Cardiac fibroblast (primary cell): ENCODE measurements at regions not wholly inside any gene's neighbourhood (a gene's known extent, or its start where the extent isn't known, plus 50 kb on each side); places are given as distances from the start of the nearest gene placed in this dataset.

Experiments used
- DNase-seq, 2 donors: peaks; one replicate each; pipeline versions ENCODE4 v3.0.0 to v3.0.0-alpha.2; 2010; ENCODE audit warnings: low read depth in 2 of 2
- H3K4me3 ChIP-seq, 2 donors: replicated peaks in 1 of 2; 1 replicate in 1 of 2; 2 replicates in 1 of 2; pipeline ENCODE4 v1.5.1; 2011; ENCODE audit warnings: low read depth in 2 of 2, low read length in 2 of 2, mild to moderate bottlenecking in 2 of 2, moderate library complexity in 1 of 2
- CTCF ChIP-seq: IDR thresholded peaks from one replicate; pipeline ENCODE4 v1.5.1; 2011; ENCODE audit warnings: low read depth, mild to moderate bottlenecking, low read length, inconsistent platforms

DNA sequence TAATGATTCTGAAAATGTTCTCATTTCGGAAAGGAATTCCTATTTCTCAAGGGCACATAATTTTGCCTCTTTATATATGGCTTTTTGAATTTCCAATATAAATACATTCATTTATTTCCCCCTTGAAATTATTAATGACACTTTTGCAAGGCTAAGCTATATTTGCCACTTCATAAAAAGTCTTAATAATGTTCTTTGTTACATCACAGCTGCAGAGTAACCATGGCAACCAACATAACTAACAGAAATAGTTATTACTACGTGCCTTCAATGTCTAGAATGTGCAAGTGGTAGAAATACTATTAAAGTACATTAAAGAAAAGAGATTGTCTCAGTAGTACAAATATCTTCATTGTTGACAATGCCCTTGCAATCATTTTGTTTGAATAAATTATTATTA lies 471.8 kb downstream of the C3orf38 start:
- no peak for DNase-seq
- H3K4me3 ChIP-seq: no peak overlapping the region
- no peak for TF ChIP-seq CTCF

GRCh38 chr3:88623709-88624108 lies 473.9 kb downstream of the C3orf38 start:
- DNase-seq: no peak
- no peak overlapping the region for H3K4me3 ChIP-seq
- TF ChIP-seq CTCF: no peak

GRCh38 chr3:88626456-88627120 lies 476.8 kb downstream of the C3orf38 start:
- no peak for DNase-seq
- no peak for TF ChIP-seq CTCF
- no peak overlapping the region for H3K4me3 ChIP-seq

GRCh38 chr3:88628901-88629300 lies 478.5 kb upstream of the EPHA3 start:
- TF ChIP-seq CTCF: no peak

GRCh38 chr3:88632226-88632625 lies 475.2 kb upstream of the EPHA3 start:
- no peak overlapping the region for H3K4me3 ChIP-seq
- no peak for TF ChIP-seq CTCF
- DNase-seq: peak in 1 of 2 donors; percentile 13

More at GRCh38 chr3:88628901-88629300, 478.5 kb upstream of the EPHA3 start:
- H3K4me3 ChIP-seq: no peak overlapping the region
- no peak for DNase-seq

DNA sequence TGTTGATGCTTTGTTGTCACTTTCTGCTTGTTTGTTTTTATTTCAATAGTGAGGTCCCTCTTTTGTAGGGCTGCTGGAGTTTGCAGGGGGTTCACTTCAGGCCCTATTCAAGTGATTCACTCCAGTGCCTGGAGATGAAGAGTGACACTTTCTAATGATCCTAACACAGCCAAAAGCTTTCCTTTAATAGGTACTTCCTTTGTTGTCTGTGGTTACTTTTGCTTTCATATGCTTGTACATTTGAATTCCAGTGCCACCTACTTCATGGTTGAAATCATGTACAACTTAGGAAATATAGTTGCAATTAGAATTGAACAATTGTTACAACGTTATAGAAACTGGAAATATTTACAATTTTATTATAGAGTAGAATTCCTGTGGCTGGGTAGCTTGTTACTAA lies 466.8 kb upstream of the EPHA3 start:
- DNase-seq: no peak
- no peak for TF ChIP-seq CTCF

DNA sequence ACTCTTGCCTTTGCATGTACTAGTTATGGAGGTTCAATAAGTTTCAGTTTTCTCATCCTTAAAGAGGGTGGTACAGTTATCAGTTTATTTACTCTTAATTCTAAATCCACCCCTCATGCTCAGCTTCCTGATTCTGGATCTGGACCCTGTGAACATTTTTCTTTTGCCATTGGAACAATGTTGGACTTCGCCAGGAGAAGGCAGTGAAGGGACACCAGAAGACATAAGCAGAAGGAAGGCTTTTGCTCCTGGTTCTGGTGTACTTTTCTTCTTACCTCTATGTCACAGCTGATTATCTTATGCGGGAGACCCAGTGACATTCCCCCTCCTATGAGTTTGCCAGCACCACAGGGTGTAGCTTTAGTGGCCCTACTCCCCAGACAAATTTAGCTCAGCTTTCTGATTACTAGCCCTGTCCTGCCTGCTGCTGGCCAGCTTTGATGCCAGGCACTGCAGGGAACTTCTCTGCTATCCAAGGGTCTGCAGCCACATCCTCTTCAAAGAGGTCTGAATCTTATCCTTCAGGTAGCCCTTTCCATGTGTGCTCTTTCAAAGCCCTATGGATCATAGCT lies 466.3 kb upstream of the EPHA3 start:
- no peak for TF ChIP-seq CTCF
- peak in 1 of 2 donors; percentile 2 for DNase-seq
- no peak overlapping the region for H3K4me3 ChIP-seq

More for the DNA sequence above, 466.8 kb upstream of the EPHA3 start:
- no peak overlapping the region for H3K4me3 ChIP-seq
